Activated CD8-positive, alpha-beta T cell treated with anti-CD3 and anti-CD28 coated beads for 36 hours (primary cell): ENCODE measurements at regions not wholly inside any gene's neighbourhood (a gene's known extent, or its start where the extent isn't known, plus 50 kb on each side); places are given as distances from the start of the nearest gene placed in this dataset.
"Not testable (repeated sequence)": the region's sequence is repeated elsewhere in the genome, so short reads cannot be mapped to it uniquely, and the experiment has no call there.

Experiments used
- ATAC-seq: fragments of 200-7000 bp; cut with Tn5 transposase; one replicate; pipeline ENCODE4 v1.10.0; 2021; ENCODE audit warnings: mild to moderate bottlenecking, moderate library complexity
- CTCF ChIA-PET: fragments of 350-600 bp; sonication (Branson Sonifier 250); formaldehyde crosslinking; loops from one replicate; lab custom pipeline; 2021; ENCODE audit warnings: antibody characterized with exemption; lab: Charles Lee
- POLR2A ChIA-PET: fragments of 350-600 bp; sonication (Branson Sonifier 250); formaldehyde crosslinking; loops from one replicate; lab custom pipeline; 2021; ENCODE audit warnings: antibody characterized with exemption; lab: Charles Lee
- DNase-seq: peaks from one replicate; pipeline ENCODE4 v3.0.0-alpha.2; 2020
- H3K27ac Mint-ChIP-seq: one replicate; pipeline ENCODE4 v1.8.0; 2021; ENCODE audit warnings: mild to moderate bottlenecking, mixed read lengths
- H3K27me3 Mint-ChIP-seq: one replicate; pipeline ENCODE4 v1.8.0; 2021; ENCODE audit warnings: mixed read lengths
- H3K36me3 Mint-ChIP-seq: one replicate; pipeline ENCODE4 v1.8.0; 2021; ENCODE audit warnings: low read depth, mixed read lengths
- H3K4me1 Mint-ChIP-seq: one replicate; pipeline ENCODE4 v1.8.0; 2021; ENCODE audit warnings: low read depth, mixed read lengths
- H3K4me3 Mint-ChIP-seq: one replicate; pipeline ENCODE4 v1.8.0; 2021; ENCODE audit warnings: mild to moderate bottlenecking, moderate library complexity, mixed read lengths
- H3K9me3 Mint-ChIP-seq: one replicate; pipeline ENCODE4 v1.8.0; 2021; ENCODE audit warnings: mixed read lengths
- CTCF ChIP-seq: fragments of 200-600 bp; IDR thresholded peaks from one replicate; pipeline ENCODE4 v1.8.0; 2022; ENCODE audit warnings: antibody characterized with exemption, mild to moderate bottlenecking
- intact Hi-C: fragments of 100-400 bp; cut with micrococcal nuclease; formaldehyde crosslinking; loops from one replicate; pipeline ENCODE4 v1.10.0; 2022

DNA sequence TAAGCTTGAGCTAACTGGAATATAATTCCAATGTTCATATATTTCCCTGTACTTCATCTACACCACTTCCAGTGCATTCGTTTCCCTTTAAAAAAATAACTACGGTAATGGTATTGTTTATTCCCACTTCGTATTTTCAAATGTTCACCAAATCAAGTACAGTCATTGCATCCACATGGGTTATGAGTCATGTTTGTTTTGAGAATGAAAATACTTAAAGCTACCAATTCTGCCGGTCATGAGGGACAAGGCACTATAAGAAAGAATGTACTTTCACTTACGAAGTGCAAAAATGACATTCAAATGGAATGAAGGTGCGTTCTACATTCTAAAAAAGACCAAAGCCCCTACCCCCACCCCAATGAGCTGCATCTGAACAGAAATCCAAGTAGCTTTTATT, 174.4 kb upstream of the FGF13 start:
- no peak overlapping the region for H3K27ac Mint-ChIP-seq
- intact Hi-C loops = no loop called here
- H3K9me3 Mint-ChIP-seq = peaks cover 2% of the 10 kb centered on the region
- ATAC-seq = no peak
- DNase-seq = no peak
- no peaks in the 10 kb centered on the region for H3K4me1 Mint-ChIP-seq
- ChIA-PET POLR2A (no interaction called here), CTCF (no interaction called here)
- no peaks in the 10 kb centered on the region for H3K36me3 Mint-ChIP-seq
- H3K27me3 Mint-ChIP-seq = no peaks in the 10 kb centered on the region
- TF ChIP-seq CTCF = no peak
- no peak overlapping the region for H3K4me3 Mint-ChIP-seq

GRCh38 chrX:138880293-138880692, 168.8 kb upstream of the FGF13 start:
- intact Hi-C loops, H3K4me3 Mint-ChIP-seq, H3K27me3 Mint-ChIP-seq, DNase-seq, H3K9me3 Mint-ChIP-seq, H3K27ac Mint-ChIP-seq, H3K4me1 Mint-ChIP-seq, POLR2A ChIA-PET, CTCF ChIA-PET, ATAC-seq, H3K36me3 Mint-ChIP-seq: not testable (repeated sequence)

DNA sequence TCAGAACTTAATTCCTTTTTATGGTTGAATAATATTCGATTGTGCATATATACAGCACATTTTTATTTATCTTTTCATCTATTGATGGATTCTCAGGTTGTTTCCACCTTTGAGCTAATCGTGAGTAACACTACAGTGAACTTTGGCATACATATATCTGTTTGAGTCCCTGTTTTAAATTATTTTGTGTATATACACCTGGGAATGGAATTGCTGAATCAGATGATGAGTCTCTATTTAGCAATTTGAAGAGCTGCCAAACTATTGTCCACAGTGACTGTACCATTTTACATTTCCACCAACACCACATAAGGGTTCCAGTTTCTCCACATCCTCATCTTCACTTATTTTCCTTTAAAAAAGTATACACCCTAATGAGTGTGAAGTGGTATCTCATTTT, 166.2 kb upstream of the FGF13 start:
- intact Hi-C loops = no loop called here
- TF ChIP-seq CTCF = no peak
- H3K36me3 Mint-ChIP-seq = no peaks in the 10 kb centered on the region
- CTCF ChIA-PET = no interaction called here
- H3K27ac Mint-ChIP-seq = no peak overlapping the region
- POLR2A ChIA-PET = no interaction called here
- H3K27me3 Mint-ChIP-seq = no peaks in the 10 kb centered on the region
- no peak for ATAC-seq
- peaks cover 2% of the 10 kb centered on the region for H3K9me3 Mint-ChIP-seq
- H3K4me3 Mint-ChIP-seq = no peak overlapping the region
- no peaks in the 10 kb centered on the region for H3K4me1 Mint-ChIP-seq
- DNase-seq = no peak

DNA sequence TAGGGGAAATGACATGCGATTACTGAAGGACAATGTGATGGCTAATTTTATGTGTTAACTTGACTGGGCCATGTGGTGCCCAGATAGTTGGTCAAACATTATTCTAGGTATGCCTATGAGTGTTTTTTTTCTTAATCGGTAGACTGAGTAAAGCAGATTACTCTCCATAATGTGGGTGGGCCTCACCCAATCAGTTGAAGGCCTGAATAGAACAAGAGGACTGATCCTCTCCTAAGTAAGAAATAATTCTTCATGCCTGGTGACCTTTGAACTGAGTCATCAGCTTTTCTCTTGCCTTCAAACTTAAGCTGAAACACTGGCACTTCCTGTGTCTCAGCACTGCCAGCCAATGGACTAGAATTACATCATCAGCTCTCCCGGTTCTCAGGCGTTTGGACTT, 164.0 kb upstream of the FGF13 start:
- Mint-ChIP-seq H3K27me3 (no peaks in the 10 kb centered on the region), H3K36me3 (no peaks in the 10 kb centered on the region), H3K4me3 (no peak overlapping the region), H3K27ac (no peak overlapping the region), H3K4me1 (no peaks in the 10 kb centered on the region), H3K9me3 (no peaks in the 10 kb centered on the region)
- no peak for TF ChIP-seq CTCF
- ATAC-seq (no peak), DNase-seq (no peak)
- CTCF ChIA-PET = no interaction called here
- intact Hi-C loops = no loop called here
- POLR2A ChIA-PET = no interaction called here

DNA sequence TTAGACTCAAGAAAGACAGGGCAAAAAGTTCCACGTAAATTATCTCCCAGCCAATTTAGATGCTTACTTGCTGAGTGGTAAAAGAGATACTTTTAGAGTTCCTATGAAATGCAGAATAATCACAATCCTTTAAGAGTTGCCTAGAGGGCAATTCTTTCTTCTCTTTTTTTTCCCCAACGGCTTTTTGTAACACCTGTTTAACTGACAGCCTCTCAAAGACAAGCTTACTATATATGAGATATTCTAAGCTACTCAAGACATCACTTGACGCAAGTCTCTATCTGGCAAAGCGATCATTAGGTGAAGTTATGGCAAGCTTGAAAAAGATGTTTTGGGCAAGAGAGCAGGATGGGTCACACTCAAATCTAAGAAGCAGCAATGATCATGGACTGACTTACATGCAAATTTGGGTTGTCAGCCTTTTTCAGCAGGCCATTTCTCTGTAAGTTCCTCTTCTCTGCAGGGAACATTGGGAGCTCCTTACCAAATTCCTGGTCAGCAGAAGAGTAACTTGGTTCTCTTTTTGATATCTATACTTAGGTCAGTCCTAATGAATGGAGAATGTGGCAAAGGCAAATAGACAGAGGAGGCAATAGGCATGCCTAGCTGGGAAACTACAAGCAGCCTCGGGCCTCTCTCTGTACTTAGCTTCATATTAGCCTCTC, 162.9 kb upstream of the FGF13 start:
- TF ChIP-seq CTCF = no peak
- Mint-ChIP-seq H3K27ac (no peak overlapping the region), H3K4me3 (no peak overlapping the region), H3K4me1 (no peaks in the 10 kb centered on the region), H3K9me3 (no peaks in the 10 kb centered on the region), H3K36me3 (no peaks in the 10 kb centered on the region), H3K27me3 (no peaks in the 10 kb centered on the region)
- CTCF ChIA-PET = no interaction called here
- DNase-seq (no peak), ATAC-seq (no peak)
- intact Hi-C loops = no loop called here
- POLR2A ChIA-PET = no interaction called here

GRCh38 chrX:138873640-138874039, 162.1 kb upstream of the FGF13 start:
- H3K9me3 Mint-ChIP-seq, intact Hi-C loops, H3K27ac Mint-ChIP-seq, CTCF ChIA-PET, H3K36me3 Mint-ChIP-seq, H3K27me3 Mint-ChIP-seq, DNase-seq, H3K4me1 Mint-ChIP-seq, ATAC-seq, POLR2A ChIA-PET, H3K4me3 Mint-ChIP-seq: not testable (repeated sequence)
